Liver (tissue), 8 donors: ENCODE measurements at regions not wholly inside any gene's neighbourhood (a gene's known extent, or its start where the extent isn't known, plus 50 kb on each side); places are given as distances from the start of the nearest gene placed in this dataset.

ENCODE experiments used
- DNase-seq: peaks from one replicate; pipeline ENCODE4 v3.0.0-alpha.2; 2017; ENCODE audit warnings: low spot score
- H3K27ac ChIP-seq, 2 donors: one replicate each; pipeline ENCODE4 v1.7.0; 2013; ENCODE audit warnings: inconsistent platforms in 2 of 2, low read length in 2 of 2, control low read depth in 1 of 2, low read depth in 1 of 2, mild to moderate bottlenecking in 1 of 2
- H3K27me3 ChIP-seq, 4 donors: one replicate each; pipeline versions ENCODE4 v1.6.1 to v1.7.0; 2013; ENCODE audit warnings: low read length in 3 of 4, inconsistent platforms in 1 of 4, mild to moderate bottlenecking in 1 of 4, moderate library complexity in 1 of 4; ENCODE audit not compliant: control insufficient read depth in 4 of 4, insufficient read depth in 4 of 4
- H3K36me3 ChIP-seq, 4 donors: one replicate each; pipeline versions ENCODE4 v1.6.1 to v1.7.0; 2013; ENCODE audit warnings: low read length in 3 of 4, mild to moderate bottlenecking in 3 of 4, low read depth in 1 of 4, moderate library complexity in 1 of 4; ENCODE audit not compliant: control insufficient read depth in 4 of 4, insufficient read depth in 3 of 4
- H3K4me1 ChIP-seq, 4 donors: one replicate each; pipeline versions ENCODE4 v1.6.1 to v1.7.0; 2013; ENCODE audit warnings: low read length in 3 of 4, mild to moderate bottlenecking in 3 of 4, moderate library complexity in 1 of 4; ENCODE audit not compliant: control insufficient read depth in 4 of 4, insufficient read depth in 4 of 4
- H3K4me3 ChIP-seq, 3 donors: one replicate each; pipeline versions ENCODE4 v1.6.1 to v1.7.0; 2013; ENCODE audit warnings: low read length in 3 of 3, control low read depth in 1 of 3, low read depth in 1 of 3, mild to moderate bottlenecking in 1 of 3
- H3K9ac ChIP-seq, 2 donors: one replicate each; pipeline ENCODE4 v1.7.0; 2013; ENCODE audit warnings: low read length in 2 of 2, mild to moderate bottlenecking in 2 of 2, moderate library complexity in 2 of 2, control low read depth in 1 of 2, low read depth in 1 of 2
- H3K9me3 ChIP-seq, 4 donors: one replicate each; pipeline versions ENCODE4 v1.6.1 to v1.7.0; 2013; ENCODE audit warnings: low read length in 3 of 4; ENCODE audit not compliant: control insufficient read depth in 4 of 4
- EGR1 ChIP-seq, 2 donors: IDR thresholded peaks; 2 replicates each; pipeline ENCODE4 v1.6.1; 2016 to 2018; ENCODE audit warnings: antibody characterized with exemption in 2 of 2, low read depth in 2 of 2
- FOXA1 ChIP-seq: IDR thresholded peaks from 2 replicates; pipeline ENCODE4 v1.6.1; 2016; ENCODE audit warnings: antibody characterized with exemption
- FOXA2 ChIP-seq: IDR thresholded peaks from 2 replicates; pipeline ENCODE4 v1.6.1; 2016; ENCODE audit warnings: antibody characterized with exemption
- GABPA ChIP-seq, 2 donors: IDR thresholded peaks in 1 of 2; conservative IDR thresholded peaks in 1 of 2; 2 replicates each; pipeline ENCODE4 v1.6.1; 2016; ENCODE audit warnings: antibody characterized with exemption in 2 of 2, mild to moderate bottlenecking in 1 of 2, moderate library complexity in 1 of 2
- HNF4A ChIP-seq, 2 donors: conservative IDR thresholded peaks; 2 replicates each; pipeline ENCODE4 v1.6.1; 2016; ENCODE audit warnings: antibody characterized with exemption in 2 of 2, mild to moderate bottlenecking in 2 of 2
- HNF4G ChIP-seq: IDR thresholded peaks from 2 replicates; pipeline ENCODE4 v1.6.1; 2016; ENCODE audit warnings: antibody characterized with exemption
- JUND ChIP-seq, 2 donors: IDR thresholded peaks; 2 replicates each; pipeline ENCODE4 v1.6.1; 2016; ENCODE audit warnings: antibody characterized with exemption in 2 of 2
- NR2F2 ChIP-seq: IDR thresholded peaks from 2 replicates; pipeline ENCODE4 v1.6.1; 2016; ENCODE audit warnings: antibody characterized with exemption
- RAD21 ChIP-seq, 2 donors: IDR thresholded peaks; 2 replicates each; pipeline ENCODE4 v1.6.1; 2016; ENCODE audit warnings: antibody characterized with exemption in 2 of 2, mild to moderate bottlenecking in 2 of 2
- RXRA ChIP-seq, 2 donors: IDR thresholded peaks; 2 replicates each; pipeline ENCODE4 v1.6.1; 2017 to 2018; ENCODE audit warnings: antibody characterized with exemption in 2 of 2, mild to moderate bottlenecking in 1 of 2
- SP1 ChIP-seq: IDR thresholded peaks from 2 replicates; pipeline ENCODE4 v1.6.1; 2018; ENCODE audit warnings: antibody characterized with exemption, mild to moderate bottlenecking
- TAF1 ChIP-seq: conservative IDR thresholded peaks from 2 replicates; pipeline ENCODE4 v1.6.1; 2016; ENCODE audit warnings: antibody characterized with exemption, mild to moderate bottlenecking
- YY1 ChIP-seq: IDR thresholded peaks from 2 replicates; pipeline ENCODE4 v1.6.1; 2016; ENCODE audit warnings: antibody characterized with exemption, mild to moderate bottlenecking
- WGBS: extraction: QIAGEN DNeasy Blood & Tissue Kit; methylation state at CpG from one replicate; pipeline ENCODE4 v1.1.7; 2013; 5-methylcytosine and 5-hydroxymethylcytosine counted together
- TF ChIP-seq, protein P1 (sequence below): IDR thresholded peaks from 2 replicates; pipeline ENCODE4 v1.6.1; 2016; ENCODE audit warnings: antibody characterized with exemption
- TF ChIP-seq, protein P2 (sequence below): fragments of 150-350 bp; IDR thresholded peaks from 2 replicates; pipeline ENCODE4 v1.5.1; 2017; ENCODE audit warnings: improper control_type of control experiment, low read depth, low read length; ENCODE audit not compliant: missing input control
- TF ChIP-seq, protein P3 (sequence below): IDR thresholded peaks from 2 replicates; pipeline ENCODE4 v1.6.1; 2016; ENCODE audit warnings: antibody characterized with exemption
- donor health status: healthy.
- donor health status: healthy.
- donor health status: healthy.
- donor health status: healthy.
- donor health status: healthy.

DNA sequence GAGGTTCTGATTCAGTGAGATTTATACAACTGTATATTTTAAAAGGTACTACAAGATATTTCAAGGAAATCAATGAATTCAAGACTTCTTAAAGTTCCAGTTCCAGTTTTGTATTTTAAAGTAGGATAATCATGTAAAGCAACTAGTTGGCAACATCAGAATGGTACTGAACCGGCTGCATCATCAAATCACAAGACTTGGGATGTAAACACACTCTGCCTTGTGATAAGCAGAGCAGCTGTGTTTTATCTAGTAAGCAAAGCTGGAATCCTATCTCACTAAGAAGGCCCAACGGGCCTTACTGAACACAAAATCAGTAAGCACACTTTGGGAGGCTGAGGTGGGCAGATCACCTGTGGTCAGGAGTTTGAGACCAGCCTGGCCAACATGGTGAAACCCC, 327.2 kb upstream of the NREP start:
- Histone ChIP-seq H3K4me3 (no peak overlapping the region), H3K27me3 (no peaks in the 10 kb centered on the region), H3K27ac (no peak overlapping the region), H3K9ac (no peak overlapping the region), H3K9me3 (no peaks in the 10 kb centered on the region), H3K4me1 (no peaks in the 10 kb centered on the region), H3K36me3 (no peaks in the 10 kb centered on the region)
- 63% methylated on average over 2 of the region's 2 CpGs for WGBS
- no peak for TF ChIP-seq JUND (IDR thresholded peaks at IDR 0.05)
- TF ChIP-seq, protein P1, sequence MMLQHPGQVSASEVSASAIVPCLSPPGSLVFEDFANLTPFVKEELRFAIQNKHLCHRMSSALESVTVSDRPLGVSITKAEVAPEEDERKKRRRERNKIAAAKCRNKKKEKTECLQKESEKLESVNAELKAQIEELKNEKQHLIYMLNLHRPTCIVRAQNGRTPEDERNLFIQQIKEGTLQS, result no peak
- no peak for TF ChIP-seq TAF1
- no peak for TF ChIP-seq GABPA (IDR thresholded peaks at IDR 0.05 in 1 of 2, conservative IDR thresholded peaks at IDR 0.05 in 1 of 2)
- TF ChIP-seq HNF4A (conservative IDR thresholded peaks at IDR 0.05), result no peak
- TF ChIP-seq, protein P2, sequence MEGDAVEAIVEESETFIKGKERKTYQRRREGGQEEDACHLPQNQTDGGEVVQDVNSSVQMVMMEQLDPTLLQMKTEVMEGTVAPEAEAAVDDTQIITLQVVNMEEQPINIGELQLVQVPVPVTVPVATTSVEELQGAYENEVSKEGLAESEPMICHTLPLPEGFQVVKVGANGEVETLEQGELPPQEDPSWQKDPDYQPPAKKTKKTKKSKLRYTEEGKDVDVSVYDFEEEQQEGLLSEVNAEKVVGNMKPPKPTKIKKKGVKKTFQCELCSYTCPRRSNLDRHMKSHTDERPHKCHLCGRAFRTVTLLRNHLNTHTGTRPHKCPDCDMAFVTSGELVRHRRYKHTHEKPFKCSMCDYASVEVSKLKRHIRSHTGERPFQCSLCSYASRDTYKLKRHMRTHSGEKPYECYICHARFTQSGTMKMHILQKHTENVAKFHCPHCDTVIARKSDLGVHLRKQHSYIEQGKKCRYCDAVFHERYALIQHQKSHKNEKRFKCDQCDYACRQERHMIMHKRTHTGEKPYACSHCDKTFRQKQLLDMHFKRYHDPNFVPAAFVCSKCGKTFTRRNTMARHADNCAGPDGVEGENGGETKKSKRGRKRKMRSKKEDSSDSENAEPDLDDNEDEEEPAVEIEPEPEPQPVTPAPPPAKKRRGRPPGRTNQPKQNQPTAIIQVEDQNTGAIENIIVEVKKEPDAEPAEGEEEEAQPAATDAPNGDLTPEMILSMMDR, result no peak
- TF ChIP-seq SP1, result no peak
- TF ChIP-seq EGR1 (IDR thresholded peaks at IDR 0.05; ENCODE audit: low read depth in 2 of 2), result no peak
- TF ChIP-seq RAD21 (IDR thresholded peaks at IDR 0.05), result no peak
- no peak for TF ChIP-seq NR2F2
- TF ChIP-seq, protein P3, sequence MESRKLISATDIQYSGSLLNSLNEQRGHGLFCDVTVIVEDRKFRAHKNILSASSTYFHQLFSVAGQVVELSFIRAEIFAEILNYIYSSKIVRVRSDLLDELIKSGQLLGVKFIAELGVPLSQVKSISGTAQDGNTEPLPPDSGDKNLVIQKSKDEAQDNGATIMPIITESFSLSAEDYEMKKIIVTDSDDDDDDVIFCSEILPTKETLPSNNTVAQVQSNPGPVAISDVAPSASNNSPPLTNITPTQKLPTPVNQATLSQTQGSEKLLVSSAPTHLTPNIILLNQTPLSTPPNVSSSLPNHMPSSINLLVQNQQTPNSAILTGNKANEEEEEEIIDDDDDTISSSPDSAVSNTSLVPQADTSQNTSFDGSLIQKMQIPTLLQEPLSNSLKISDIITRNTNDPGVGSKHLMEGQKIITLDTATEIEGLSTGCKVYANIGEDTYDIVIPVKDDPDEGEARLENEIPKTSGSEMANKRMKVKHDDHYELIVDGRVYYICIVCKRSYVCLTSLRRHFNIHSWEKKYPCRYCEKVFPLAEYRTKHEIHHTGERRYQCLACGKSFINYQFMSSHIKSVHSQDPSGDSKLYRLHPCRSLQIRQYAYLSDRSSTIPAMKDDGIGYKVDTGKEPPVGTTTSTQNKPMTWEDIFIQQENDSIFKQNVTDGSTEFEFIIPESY, result no peak
- TF ChIP-seq HNF4G, result no peak
- no peak for TF ChIP-seq FOXA1
- TF ChIP-seq YY1, result no peak
- no peak for DNase-seq

DNA sequence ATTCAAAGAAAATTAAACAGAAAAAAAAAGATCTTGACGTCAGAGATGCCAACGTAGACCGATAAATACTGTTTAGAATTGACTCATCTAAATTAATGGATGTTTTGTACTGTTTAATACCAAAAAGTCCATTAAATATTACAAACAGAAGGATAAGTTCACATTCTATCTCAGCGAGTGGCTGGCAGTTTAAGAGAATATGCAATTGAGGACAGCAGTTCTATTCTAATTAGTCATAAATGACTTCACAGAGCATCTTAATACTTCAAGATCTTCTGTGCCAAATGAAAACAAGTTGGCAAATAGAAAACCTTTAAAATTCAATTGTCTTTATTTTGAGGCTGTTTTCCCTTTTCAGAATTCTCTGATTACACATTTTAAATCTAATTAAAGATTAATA, 326.6 kb upstream of the NREP start:
- TF ChIP-seq, protein P1, result no peak
- TF ChIP-seq RAD21 (IDR thresholded peaks at IDR 0.05) (no peak), YY1 (no peak), EGR1 (IDR thresholded peaks at IDR 0.05; ENCODE audit: low read depth in 2 of 2) (no peak), FOXA2 (no peak), RXRA (IDR thresholded peaks at IDR 0.05) (no peak)
- TF ChIP-seq, protein P2, result no peak
- H3K9ac ChIP-seq, result no peak overlapping the region
- no peak overlapping the region for H3K27ac ChIP-seq
- no peaks in the 10 kb centered on the region for H3K9me3 ChIP-seq
- no peaks in the 10 kb centered on the region for H3K4me1 ChIP-seq
- no peaks in the 10 kb centered on the region for H3K36me3 ChIP-seq
- H3K27me3 ChIP-seq, result no peaks in the 10 kb centered on the region
- 90% methylated on average over 4 of the region's 4 CpGs for WGBS
- DNase-seq, result no peak
- no peak overlapping the region for H3K4me3 ChIP-seq
